Adrenal gland (tissue), 5 donors: ENCODE measurements at regions not wholly inside any gene's neighbourhood (a gene's known extent, or its start where the extent isn't known, plus 50 kb on each side); places are given as distances from the start of the nearest gene placed in this dataset.

Experiments
- POLR2A ChIP-seq, 2 donors: fragments of 450-650 bp; IDR thresholded peaks; one replicate each; pipeline ENCODE4 v1.6.1; 2017; ENCODE audit warnings: antibody characterized with exemption in 2 of 2, mild to moderate bottlenecking in 2 of 2, moderate library complexity in 1 of 2
- TF ChIP-seq, protein P1 (sequence below), 6 experiments: fragments of 450-650 bp in 4 of 6; fragments of 200-600 bp in 2 of 6; sonication (generic) in 1 of 6; IDR thresholded peaks; 1 replicate in 5 of 6; 2 replicates in 1 of 6; pipeline versions ENCODE4 v1.5.1 to v1.8.0; 2016 to 2021; ENCODE audit warnings: antibody characterized with exemption in 6 of 6, mild to moderate bottlenecking in 2 of 6, moderate library complexity in 1 of 6
- donor health status: DM: no; HTN: no; CAD: no.

- TF ChIP-seq, protein P1, sequence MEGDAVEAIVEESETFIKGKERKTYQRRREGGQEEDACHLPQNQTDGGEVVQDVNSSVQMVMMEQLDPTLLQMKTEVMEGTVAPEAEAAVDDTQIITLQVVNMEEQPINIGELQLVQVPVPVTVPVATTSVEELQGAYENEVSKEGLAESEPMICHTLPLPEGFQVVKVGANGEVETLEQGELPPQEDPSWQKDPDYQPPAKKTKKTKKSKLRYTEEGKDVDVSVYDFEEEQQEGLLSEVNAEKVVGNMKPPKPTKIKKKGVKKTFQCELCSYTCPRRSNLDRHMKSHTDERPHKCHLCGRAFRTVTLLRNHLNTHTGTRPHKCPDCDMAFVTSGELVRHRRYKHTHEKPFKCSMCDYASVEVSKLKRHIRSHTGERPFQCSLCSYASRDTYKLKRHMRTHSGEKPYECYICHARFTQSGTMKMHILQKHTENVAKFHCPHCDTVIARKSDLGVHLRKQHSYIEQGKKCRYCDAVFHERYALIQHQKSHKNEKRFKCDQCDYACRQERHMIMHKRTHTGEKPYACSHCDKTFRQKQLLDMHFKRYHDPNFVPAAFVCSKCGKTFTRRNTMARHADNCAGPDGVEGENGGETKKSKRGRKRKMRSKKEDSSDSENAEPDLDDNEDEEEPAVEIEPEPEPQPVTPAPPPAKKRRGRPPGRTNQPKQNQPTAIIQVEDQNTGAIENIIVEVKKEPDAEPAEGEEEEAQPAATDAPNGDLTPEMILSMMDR (IDR thresholded peaks at IDR 0.05), result no peak
- no peak for TF ChIP-seq POLR2A (IDR thresholded peaks at IDR 0.05)
Observed at GRCh38 chr1:164951508-164951907, 392.5 kb downstream of the PBX1 start.
